OCI-LY3 (cell line): ENCODE measurements at regions not wholly inside any gene's neighbourhood (a gene's known extent, or its start where the extent isn't known, plus 50 kb on each side); places are given as distances from the start of the nearest gene placed in this dataset.

ENCODE experiments used
- EZH2phosphoT487 ChIP-seq: fragments of 200-600 bp; shearing (Covaris generic); IDR thresholded peaks from 2 replicates; pipeline ENCODE4 v1.6.1; 2018; ENCODE audit warnings: antibody characterized with exemption, mixed run types, low read depth
- TF ChIP-seq, protein P1 (sequence below): fragments of 200-600, 300-600 bp; sonication (generic); IDR thresholded peaks from 2 replicates; pipeline ENCODE4 v1.5.1; 2014; ENCODE audit warnings: antibody characterized with exemption, low read length, low read depth

DNA sequence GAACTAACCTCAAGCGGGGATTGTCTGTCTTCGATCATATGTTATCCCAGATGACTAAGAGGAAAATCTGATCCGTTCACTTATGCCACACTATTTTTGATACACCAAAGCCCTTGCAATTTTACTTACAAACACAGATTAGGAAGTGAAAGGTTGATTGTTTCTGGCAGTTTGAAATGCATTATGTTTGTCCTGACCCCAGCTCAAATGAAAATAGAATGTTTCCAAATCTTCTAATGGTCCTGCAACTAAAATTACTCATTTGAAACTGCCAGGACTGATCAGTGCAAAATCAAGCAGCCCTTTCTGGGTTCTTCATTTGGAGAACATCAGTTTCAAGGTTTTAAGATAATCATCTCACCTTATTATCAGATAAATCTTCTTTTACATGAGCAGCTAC, 696.7 kb upstream of the WWC1 start:
- TF ChIP-seq, protein P1, sequence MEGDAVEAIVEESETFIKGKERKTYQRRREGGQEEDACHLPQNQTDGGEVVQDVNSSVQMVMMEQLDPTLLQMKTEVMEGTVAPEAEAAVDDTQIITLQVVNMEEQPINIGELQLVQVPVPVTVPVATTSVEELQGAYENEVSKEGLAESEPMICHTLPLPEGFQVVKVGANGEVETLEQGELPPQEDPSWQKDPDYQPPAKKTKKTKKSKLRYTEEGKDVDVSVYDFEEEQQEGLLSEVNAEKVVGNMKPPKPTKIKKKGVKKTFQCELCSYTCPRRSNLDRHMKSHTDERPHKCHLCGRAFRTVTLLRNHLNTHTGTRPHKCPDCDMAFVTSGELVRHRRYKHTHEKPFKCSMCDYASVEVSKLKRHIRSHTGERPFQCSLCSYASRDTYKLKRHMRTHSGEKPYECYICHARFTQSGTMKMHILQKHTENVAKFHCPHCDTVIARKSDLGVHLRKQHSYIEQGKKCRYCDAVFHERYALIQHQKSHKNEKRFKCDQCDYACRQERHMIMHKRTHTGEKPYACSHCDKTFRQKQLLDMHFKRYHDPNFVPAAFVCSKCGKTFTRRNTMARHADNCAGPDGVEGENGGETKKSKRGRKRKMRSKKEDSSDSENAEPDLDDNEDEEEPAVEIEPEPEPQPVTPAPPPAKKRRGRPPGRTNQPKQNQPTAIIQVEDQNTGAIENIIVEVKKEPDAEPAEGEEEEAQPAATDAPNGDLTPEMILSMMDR: no peak
- no peak for TF ChIP-seq EZH2phosphoT487
